Superior temporal gyrus (tissue), 1 donor: ENCODE measurements at regions not wholly inside any gene's neighbourhood (a gene's known extent, or its start where the extent isn't known, plus 50 kb on each side); places are given as distances from the start of the nearest gene placed in this dataset.

Experiments used
- DNase-seq: peaks from one replicate; pipeline ENCODE4 v3.0.0-alpha.2; 2016; ENCODE audit errors: extremely low spot score

- DNase-seq, result no peak
Observed at GRCh38 chr20:24738981-24739633, 210.0 kb upstream of the CST7 start.

DNA sequence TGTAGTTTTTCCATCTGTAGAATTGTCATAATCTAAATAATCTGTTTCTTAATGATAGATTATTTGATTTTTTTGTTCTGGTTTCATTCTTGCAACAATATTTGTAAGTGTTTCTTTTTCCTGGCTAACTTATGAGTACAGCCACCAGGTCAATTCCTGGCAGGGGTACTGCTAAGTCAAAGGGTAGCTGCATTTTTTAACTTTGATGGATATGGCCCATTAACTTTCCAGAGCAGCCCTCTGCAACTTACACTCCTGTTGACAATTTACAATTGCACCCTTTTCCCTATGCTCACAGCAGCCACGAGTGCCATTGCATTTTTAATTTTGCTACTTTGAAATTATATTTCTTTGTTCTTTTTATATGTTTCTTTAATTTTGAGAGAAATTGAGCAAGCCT is 209.3 kb upstream of the CST7 start:
- DNase-seq, result no peak

- DNase-seq, result no peak
Observed at GRCh38 chr20:24741493-24742072, 207.5 kb upstream of the CST7 start.

- DNase-seq, result no peak
Observed at GRCh38 chr20:24742436-24742835, 206.6 kb upstream of the CST7 start.

- DNase-seq, result no peak
Observed at GRCh38 chr20:24742989-24743388, 206.1 kb upstream of the CST7 start.

DNA sequence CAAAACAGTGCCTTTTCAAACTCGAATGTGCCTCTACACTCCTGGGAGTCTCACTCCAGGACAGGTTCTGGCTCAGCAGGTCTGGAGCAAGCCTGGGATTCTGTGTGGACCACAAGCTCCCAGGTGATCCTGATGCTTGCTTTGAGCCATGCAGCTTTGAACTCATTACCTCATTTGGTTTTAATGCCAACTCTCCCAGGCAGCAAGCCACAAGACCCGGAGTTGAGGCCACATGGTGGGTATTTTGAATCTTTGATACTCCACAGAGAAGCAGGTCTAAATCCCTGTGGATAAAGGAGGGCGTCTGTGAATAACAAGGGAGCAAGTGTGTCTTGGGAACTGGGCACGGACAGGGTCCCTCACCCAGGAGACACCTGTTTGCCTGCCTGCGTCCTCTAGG is 205.4 kb upstream of the CST7 start:
- no peak for DNase-seq

DNA sequence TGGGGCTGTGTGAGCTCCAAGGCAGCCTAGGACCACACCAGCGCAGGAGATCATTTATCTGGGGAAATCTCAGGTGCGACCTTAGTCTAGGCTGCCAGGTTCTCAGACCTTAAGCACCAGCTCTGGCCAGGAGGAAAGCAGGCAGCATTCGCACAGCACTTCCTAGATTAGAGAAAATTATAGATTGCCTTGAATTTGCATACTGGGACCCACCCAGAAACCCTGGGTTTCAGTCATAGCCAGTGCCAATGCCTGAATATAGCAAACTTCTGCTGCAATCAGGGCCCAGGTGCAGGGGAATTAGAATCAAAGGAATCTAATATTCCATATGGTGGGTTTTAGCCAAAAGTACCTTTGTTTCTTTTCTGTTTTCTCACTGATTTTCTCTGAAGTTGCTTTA is 204.3 kb upstream of the CST7 start:
- DNase-seq, result no peak

- DNase-seq, result no peak
Observed at GRCh38 chr20:24745206-24745605, 203.9 kb upstream of the CST7 start.

GRCh38 chr20:24745617-24746350 is 203.3 kb upstream of the CST7 start:
- no peak for DNase-seq

GRCh38 chr20:24746351-24746685 is 202.8 kb upstream of the CST7 start:
- no peak for DNase-seq

DNA sequence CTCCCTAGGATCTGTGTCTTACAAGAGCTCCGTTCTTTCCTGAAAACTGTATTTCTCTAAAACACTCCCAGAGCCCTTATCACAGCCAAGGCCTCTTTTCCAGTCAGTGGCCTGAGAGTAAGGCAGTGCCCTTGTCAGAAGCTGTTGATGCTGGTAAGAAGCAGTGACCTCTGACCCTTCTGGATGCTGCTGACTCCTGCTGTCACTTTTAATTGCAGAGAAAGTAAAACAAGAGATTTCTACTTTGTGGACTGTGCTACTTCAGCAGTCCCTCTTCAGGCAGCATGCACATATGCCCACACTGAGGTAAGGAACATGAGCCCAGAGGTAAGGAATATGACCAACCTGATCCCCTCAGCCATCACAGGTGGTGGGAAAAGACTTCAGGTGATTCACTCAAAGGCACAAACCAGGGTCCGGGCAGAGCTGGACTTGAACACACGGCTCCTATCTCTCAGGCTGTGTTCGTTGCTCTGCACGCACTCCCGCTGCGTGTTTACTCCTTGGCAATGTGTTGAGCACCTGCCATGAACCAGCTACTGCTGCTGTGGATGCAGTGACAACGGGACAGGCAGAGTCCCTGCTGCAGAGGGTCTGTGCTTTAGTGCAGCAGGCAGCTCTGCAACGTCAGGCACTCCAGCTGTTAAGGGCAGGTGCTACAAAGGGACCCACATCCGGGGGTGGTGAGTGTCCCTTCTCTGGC is 201.9 kb upstream of the CST7 start:
- no peak for DNase-seq

DNA sequence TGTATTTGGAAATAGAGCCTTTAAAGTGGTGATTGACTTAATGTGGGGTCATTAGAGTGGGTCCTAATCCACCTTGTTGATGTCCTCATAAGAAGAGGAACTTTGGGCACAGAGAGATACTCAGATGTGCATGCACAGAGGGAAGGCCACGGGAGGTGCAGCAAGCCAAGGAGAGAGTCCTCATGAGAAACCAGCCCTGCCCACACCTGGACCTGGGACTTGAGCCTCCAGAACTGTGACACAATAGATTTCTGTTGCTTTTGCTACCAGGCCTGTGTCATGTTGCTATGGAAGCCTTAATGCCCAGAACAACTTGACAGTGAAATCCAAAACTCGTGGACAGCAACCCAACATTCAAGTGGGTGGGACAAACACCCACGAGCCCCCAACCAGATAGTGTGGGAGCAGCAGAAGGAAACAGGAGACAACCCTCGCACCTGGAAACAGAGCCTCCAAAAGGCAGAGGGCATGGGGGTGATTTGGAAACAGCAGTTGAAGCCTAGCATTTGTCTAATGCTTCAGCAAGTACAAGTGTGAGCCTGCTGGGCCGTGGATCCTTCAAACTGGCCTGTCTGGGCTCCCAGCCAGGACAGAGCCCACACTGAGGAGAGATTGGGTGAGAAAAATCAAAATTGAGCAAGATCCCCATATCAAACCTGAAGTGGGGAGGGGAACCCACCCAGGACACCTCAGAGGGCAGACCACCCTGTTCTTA is 201.0 kb upstream of the CST7 start:
- DNase-seq, result no peak

GRCh38 chr20:24751551-24751950 is 197.5 kb upstream of the CST7 start:
- no peak for DNase-seq

DNA sequence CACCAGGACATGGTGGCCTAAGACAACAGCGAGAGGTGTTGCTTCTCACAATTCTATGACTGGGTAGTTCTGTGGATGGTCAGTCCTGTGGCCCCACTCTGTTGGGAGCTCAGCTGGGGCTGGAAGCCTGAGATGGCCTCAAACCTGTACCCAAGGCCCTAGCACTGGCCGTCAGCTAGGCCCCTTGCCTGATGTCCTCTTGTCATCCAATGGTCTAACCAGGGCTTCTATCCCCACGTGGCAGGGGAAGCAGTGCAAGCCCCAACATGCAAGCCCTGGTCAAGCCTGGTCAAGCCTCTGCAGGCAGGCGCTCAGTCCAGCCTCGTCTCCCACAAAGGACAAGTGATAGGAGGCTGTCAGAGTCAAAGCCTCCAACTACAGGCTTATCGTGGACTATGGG is 196.5 kb upstream of the CST7 start:
- DNase-seq, result no peak

- no peak for DNase-seq
Observed at GRCh38 chr20:24753130-24753529, 195.9 kb upstream of the CST7 start.

DNA sequence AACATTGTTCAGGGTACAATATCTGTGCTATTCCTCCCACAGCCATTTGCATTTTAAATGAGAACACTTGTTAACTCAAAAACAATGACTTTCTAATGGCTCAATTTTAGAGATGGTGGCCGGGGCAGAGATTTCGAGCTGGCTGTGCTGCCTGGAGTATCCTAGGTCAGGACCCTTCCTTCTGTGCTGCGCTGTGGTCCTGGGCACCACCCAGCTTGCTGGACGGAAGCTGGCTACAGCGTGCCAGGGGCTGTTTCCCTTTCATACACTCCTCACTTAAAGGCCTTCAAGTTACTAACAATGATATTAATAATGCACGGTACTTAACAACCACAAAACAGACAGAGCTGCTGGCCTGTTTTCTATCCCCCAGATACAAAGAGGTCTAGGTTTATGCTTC is 194.4 kb upstream of the CST7 start:
- DNase-seq, result no peak

DNA sequence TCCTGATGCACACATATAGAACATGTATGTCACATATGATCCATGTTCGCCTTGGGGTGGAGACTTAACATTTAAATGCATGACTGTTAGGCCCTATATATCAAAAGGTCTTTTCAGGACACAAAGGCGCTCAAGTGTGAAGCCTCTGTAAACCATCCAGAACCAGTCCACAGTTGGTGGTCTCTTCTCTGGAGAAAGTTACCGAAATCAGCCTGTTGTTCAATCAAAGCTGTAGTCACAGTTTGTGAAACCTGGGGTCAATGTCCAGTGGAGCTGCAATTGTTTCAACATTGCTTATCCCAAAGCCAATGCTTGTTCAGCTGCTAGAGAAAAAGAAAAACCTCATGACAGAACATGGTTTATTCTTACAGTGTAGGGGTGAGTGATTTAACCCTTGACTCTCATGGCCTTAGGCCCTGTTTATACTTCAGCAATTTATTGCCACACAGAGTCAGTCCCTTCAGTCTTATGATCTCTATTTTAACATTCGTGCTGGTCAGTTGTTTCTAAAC is 193.6 kb upstream of the CST7 start:
- DNase-seq, result no peak

GRCh38 chr20:24756292-24757025 is 192.6 kb upstream of the CST7 start:
- DNase-seq, result no peak

DNA sequence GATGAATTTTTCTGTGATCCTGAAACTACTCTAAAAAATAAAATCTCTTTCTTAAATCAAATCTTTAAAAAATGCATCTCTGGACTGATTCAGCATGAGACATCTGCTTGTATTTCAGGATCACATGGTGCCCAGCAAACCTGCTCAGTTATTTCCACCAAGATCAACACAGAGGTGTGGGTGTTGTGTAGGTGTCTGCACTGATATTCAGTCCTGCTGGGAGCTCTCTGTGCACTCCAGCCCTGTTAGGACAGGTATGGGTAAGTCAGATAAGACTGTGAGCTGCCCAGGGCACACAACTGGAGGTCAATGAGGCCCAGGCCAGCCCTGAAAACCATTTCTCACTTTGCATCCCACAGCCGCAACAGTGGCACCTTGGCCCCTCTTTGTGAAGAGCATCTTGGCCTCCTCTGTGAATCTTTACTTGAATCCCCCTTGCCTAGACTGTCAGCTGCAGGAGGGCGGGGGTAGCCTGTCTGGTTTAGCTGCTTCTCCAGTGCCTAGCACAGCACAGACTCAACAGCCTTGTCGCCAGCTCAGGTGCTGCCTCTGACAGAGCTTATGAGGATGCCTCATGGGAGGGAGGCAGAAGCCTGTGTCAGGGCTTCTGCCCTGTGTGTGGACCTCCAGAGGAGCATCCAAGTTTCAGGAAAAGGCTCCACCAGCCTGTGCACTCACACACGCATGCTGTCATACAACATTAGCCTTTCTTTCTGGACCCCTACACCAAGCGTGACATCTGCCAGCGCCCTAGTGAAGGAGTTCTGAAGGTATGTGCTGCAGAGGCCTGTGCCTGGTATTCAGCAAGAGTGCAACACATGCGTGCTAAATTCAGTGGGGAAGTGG is 187.6 kb upstream of the CST7 start:
- peak; percentile 50 for DNase-seq

GRCh38 chr20:24762371-24762770 is 186.7 kb upstream of the CST7 start:
- DNase-seq, result no peak
